ENCODE measurements at regions not wholly inside any gene's neighbourhood (a gene's known extent, or its start where the extent isn't known, plus 50 kb on each side); places are given as distances from the start of the nearest gene placed in this dataset.

- Histone ChIP-seq H3K27ac (ENCODE audit: low read length) (no peak overlapping the region), H3K9me3 (ENCODE audit: control insufficient read depth, insufficient read depth, low read length) (no peaks in the 10 kb centered on the region), H3K4me3 (ENCODE audit: low read length) (no peak overlapping the region), H3K36me3 (ENCODE audit: control insufficient read depth, insufficient read depth, low read length) (no peaks in the 10 kb centered on the region), H3K4me1 (ENCODE audit: control insufficient read depth, insufficient read depth, low read length) (peaks cover 3% of the 10 kb centered on the region), H3K27me3 (ENCODE audit: control insufficient read depth, insufficient read depth, low read length) (no peaks in the 10 kb centered on the region)
- no peak overlapping the region for H3K27ac Mint-ChIP-seq
- H3K4me3 Mint-ChIP-seq = no peak overlapping the region
- TF ChIP-seq CTCF (IDR thresholded peaks at IDR 0.05) = no peak
- H3K9me3 Mint-ChIP-seq = peaks cover 0 to 3% of the 10 kb centered on the region in 2 donors
- H3K4me1 Mint-ChIP-seq = peaks cover 0 to under 1% of the 10 kb centered on the region in 2 donors
- no peak for DNase-seq
- ATAC-seq = no peak
- no peaks in the 10 kb centered on the region for H3K36me3 Mint-ChIP-seq
- no peaks in the 10 kb centered on the region for H3K27me3 Mint-ChIP-seq (ENCODE audit: low read depth in 2 of 2)
- intact Hi-C loops (cut with micrococcal nuclease) = no loop called here
- 93% methylated on average over 14 of the region's 17 CpGs for WGBS (ENCODE audit: insufficient coverage)
Observed at GRCh38 chr7:47103498-47104205, 478.3 kb downstream of the TNS3 start.

GRCh38 chr7:47102331-47102841 lies 479.5 kb downstream of the TNS3 start:
- no peak overlapping the region for H3K4me3 Mint-ChIP-seq
- Histone ChIP-seq H3K4me1 (ENCODE audit: control insufficient read depth, insufficient read depth, low read length) (peaks cover 3% of the 10 kb centered on the region), H3K9me3 (ENCODE audit: control insufficient read depth, insufficient read depth, low read length) (no peaks in the 10 kb centered on the region), H3K27me3 (ENCODE audit: control insufficient read depth, insufficient read depth, low read length) (no peaks in the 10 kb centered on the region), H3K4me3 (ENCODE audit: low read length) (no peak overlapping the region), H3K36me3 (ENCODE audit: control insufficient read depth, insufficient read depth, low read length) (no peaks in the 10 kb centered on the region), H3K27ac (ENCODE audit: low read length) (no peak overlapping the region)
- H3K4me1 Mint-ChIP-seq = no peaks in the 10 kb centered on the region
- DNase-seq (no peak), ATAC-seq (no peak)
- H3K36me3 Mint-ChIP-seq = no peaks in the 10 kb centered on the region
- WGBS (ENCODE audit: insufficient coverage) = 2% methylated on average over 2 of the region's 3 CpGs
- intact Hi-C loops (cut with micrococcal nuclease) = no loop called here
- H3K27ac Mint-ChIP-seq = no peak overlapping the region
- no peaks in the 10 kb centered on the region for H3K27me3 Mint-ChIP-seq (ENCODE audit: low read depth in 2 of 2)
- peaks cover 0 to 3% of the 10 kb centered on the region in 2 donors for H3K9me3 Mint-ChIP-seq
- no peak for TF ChIP-seq CTCF (IDR thresholded peaks at IDR 0.05)

GRCh38 chr7:47100817-47101435 lies 481.0 kb downstream of the TNS3 start:
- no peak overlapping the region for H3K27ac Mint-ChIP-seq
- no peaks in the 10 kb centered on the region for H3K4me1 Mint-ChIP-seq
- Histone ChIP-seq H3K9me3 (ENCODE audit: control insufficient read depth, insufficient read depth, low read length) (no peaks in the 10 kb centered on the region), H3K36me3 (ENCODE audit: control insufficient read depth, insufficient read depth, low read length) (no peaks in the 10 kb centered on the region), H3K27ac (ENCODE audit: low read length) (no peak overlapping the region), H3K27me3 (ENCODE audit: control insufficient read depth, insufficient read depth, low read length) (no peaks in the 10 kb centered on the region), H3K4me3 (ENCODE audit: low read length) (no peak overlapping the region), H3K4me1 (ENCODE audit: control insufficient read depth, insufficient read depth, low read length) (peaks cover 3% of the 10 kb centered on the region)
- no peaks in the 10 kb centered on the region for H3K27me3 Mint-ChIP-seq (ENCODE audit: low read depth in 2 of 2)
- intact Hi-C loops (cut with micrococcal nuclease) = no loop called here
- no peak for ATAC-seq
- no peak for TF ChIP-seq CTCF (IDR thresholded peaks at IDR 0.05)
- H3K36me3 Mint-ChIP-seq = no peaks in the 10 kb centered on the region
- H3K4me3 Mint-ChIP-seq = no peak overlapping the region
- H3K9me3 Mint-ChIP-seq = peaks cover 0 to 3% of the 10 kb centered on the region in 2 donors
- DNase-seq = no peak
- WGBS (ENCODE audit: insufficient coverage) = 81% methylated on average over 5 of the region's 5 CpGs

Data from natural killer cell (primary cell).